ENCODE measurements at regions not wholly inside any gene's neighbourhood (a gene's known extent, or its start where the extent isn't known, plus 50 kb on each side); places are given as distances from the start of the nearest gene placed in this dataset.

- TF ChIP-seq, protein P1, sequence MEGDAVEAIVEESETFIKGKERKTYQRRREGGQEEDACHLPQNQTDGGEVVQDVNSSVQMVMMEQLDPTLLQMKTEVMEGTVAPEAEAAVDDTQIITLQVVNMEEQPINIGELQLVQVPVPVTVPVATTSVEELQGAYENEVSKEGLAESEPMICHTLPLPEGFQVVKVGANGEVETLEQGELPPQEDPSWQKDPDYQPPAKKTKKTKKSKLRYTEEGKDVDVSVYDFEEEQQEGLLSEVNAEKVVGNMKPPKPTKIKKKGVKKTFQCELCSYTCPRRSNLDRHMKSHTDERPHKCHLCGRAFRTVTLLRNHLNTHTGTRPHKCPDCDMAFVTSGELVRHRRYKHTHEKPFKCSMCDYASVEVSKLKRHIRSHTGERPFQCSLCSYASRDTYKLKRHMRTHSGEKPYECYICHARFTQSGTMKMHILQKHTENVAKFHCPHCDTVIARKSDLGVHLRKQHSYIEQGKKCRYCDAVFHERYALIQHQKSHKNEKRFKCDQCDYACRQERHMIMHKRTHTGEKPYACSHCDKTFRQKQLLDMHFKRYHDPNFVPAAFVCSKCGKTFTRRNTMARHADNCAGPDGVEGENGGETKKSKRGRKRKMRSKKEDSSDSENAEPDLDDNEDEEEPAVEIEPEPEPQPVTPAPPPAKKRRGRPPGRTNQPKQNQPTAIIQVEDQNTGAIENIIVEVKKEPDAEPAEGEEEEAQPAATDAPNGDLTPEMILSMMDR (IDR thresholded peaks at IDR 0.05; ENCODE audit: low read depth, low read length) = no peak
- no peak for DNase-seq (ENCODE audit: extremely low read depth, low read depth)
These were observed 167.8 kb downstream of the RAB28 start for GRCh38 chr4:13316354-13316753.

- DNase-seq (ENCODE audit: extremely low read depth, low read depth) = no peak
- TF ChIP-seq, protein P1 (IDR thresholded peaks at IDR 0.05; ENCODE audit: low read depth, low read length) = no peak
These were observed 170.3 kb downstream of the RAB28 start for GRCh38 chr4:13313856-13314255.

DNA sequence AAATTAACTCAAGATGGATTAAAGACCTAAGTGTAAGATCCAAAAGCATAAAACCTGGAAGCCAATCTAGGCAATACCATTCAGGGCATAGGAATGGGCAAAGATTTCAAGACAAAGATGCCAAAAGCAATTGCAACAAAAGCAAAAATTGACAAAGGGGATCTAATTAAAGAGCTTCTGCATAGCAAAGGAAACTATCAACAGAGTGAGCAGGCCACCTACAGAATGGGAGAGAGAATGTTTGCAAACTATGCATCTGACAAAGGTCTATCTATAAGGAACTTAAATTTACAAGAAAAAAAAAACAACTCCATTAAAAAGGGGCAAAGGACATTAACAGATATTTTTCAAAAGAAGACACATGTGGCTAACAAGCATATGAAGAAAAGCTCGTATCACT lies 171.9 kb downstream of the RAB28 start:
- TF ChIP-seq, protein P1 (IDR thresholded peaks at IDR 0.05; ENCODE audit: low read depth, low read length) = no peak
- DNase-seq (ENCODE audit: extremely low read depth, low read depth) = no peak

GRCh38 chr4:13309751-13310150 lies 174.4 kb downstream of the RAB28 start:
- DNase-seq (ENCODE audit: extremely low read depth, low read depth) = no peak
- TF ChIP-seq, protein P1 (IDR thresholded peaks at IDR 0.05; ENCODE audit: low read depth, low read length) = no peak

GRCh38 chr4:13306356-13306755 lies 177.8 kb downstream of the RAB28 start:
- no peak for DNase-seq (ENCODE audit: extremely low read depth, low read depth)
- TF ChIP-seq, protein P1 (IDR thresholded peaks at IDR 0.05; ENCODE audit: low read depth, low read length) = no peak

- TF ChIP-seq, protein P1 (IDR thresholded peaks at IDR 0.05; ENCODE audit: low read depth, low read length) = no peak
These were observed 181.3 kb downstream of the RAB28 start for GRCh38 chr4:13302876-13303275.

GRCh38 chr4:13299343-13299742 lies 184.8 kb downstream of the RAB28 start:
- DNase-seq (ENCODE audit: extremely low read depth, low read depth) = no peak
- TF ChIP-seq, protein P1 (IDR thresholded peaks at IDR 0.05; ENCODE audit: low read depth, low read length) = no peak

More at GRCh38 chr4:13302876-13303275, 181.3 kb downstream of the RAB28 start:
- peak; percentile 57 for DNase-seq (ENCODE audit: extremely low read depth, low read depth)
